Panc1 (cell line): ENCODE measurements at regions not wholly inside any gene's neighbourhood (a gene's known extent, or its start where the extent isn't known, plus 50 kb on each side); places are given as distances from the start of the nearest gene placed in this dataset.

Source experiments
- POLR2AphosphoS5 ChIP-seq: IDR thresholded peaks from 2 replicates; pipeline ENCODE4 v1.6.1; 2012; ENCODE audit warnings: mild to moderate bottlenecking, low read depth, low read length, moderate library complexity
- TCF7L2 ChIP-seq: IDR thresholded peaks from 2 replicates; pipeline ENCODE4 v1.6.1; 2011; ENCODE audit warnings: mild to moderate bottlenecking, low read depth, low read length, inconsistent platforms
- TF ChIP-seq, protein P1 (sequence below): fragments of 450-650 bp; IDR thresholded peaks from 2 replicates; pipeline ENCODE4 v1.5.1; 2017; ENCODE audit warnings: mild to moderate bottlenecking
- TF ChIP-seq, protein P2 (sequence below), 2 experiments: IDR thresholded peaks; 2 replicates each; pipeline ENCODE4 v1.6.1; 2011 to 2012; ENCODE audit warnings: low read depth in 2 of 2, control low read depth in 1 of 2, low read length in 1 of 2, mild to moderate bottlenecking in 1 of 2, moderate library complexity in 1 of 2; ENCODE audit not compliant: insufficient read depth in 1 of 2

DNA sequence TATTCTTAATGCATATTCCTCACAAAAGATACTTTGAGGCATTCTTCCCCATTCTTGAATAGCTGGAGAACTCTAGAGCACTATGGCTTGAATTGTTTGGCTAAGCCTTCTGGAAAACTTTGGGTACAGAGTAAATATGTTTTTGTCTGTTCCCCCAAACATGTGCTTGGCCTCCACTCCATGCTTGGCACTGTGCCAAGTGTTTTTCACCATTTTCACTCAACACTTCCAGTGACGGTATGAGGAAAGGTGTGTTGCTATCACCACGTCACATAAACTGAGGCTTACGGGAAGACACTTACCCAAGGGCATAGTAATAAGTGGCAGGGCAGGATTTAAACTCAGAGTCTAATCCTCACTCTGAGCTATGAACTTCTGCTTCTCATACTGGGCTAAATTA is 318.2 kb downstream of the WDR11 start:
- TF ChIP-seq, protein P1, sequence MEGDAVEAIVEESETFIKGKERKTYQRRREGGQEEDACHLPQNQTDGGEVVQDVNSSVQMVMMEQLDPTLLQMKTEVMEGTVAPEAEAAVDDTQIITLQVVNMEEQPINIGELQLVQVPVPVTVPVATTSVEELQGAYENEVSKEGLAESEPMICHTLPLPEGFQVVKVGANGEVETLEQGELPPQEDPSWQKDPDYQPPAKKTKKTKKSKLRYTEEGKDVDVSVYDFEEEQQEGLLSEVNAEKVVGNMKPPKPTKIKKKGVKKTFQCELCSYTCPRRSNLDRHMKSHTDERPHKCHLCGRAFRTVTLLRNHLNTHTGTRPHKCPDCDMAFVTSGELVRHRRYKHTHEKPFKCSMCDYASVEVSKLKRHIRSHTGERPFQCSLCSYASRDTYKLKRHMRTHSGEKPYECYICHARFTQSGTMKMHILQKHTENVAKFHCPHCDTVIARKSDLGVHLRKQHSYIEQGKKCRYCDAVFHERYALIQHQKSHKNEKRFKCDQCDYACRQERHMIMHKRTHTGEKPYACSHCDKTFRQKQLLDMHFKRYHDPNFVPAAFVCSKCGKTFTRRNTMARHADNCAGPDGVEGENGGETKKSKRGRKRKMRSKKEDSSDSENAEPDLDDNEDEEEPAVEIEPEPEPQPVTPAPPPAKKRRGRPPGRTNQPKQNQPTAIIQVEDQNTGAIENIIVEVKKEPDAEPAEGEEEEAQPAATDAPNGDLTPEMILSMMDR, result no peak
- TF ChIP-seq, protein P2, sequence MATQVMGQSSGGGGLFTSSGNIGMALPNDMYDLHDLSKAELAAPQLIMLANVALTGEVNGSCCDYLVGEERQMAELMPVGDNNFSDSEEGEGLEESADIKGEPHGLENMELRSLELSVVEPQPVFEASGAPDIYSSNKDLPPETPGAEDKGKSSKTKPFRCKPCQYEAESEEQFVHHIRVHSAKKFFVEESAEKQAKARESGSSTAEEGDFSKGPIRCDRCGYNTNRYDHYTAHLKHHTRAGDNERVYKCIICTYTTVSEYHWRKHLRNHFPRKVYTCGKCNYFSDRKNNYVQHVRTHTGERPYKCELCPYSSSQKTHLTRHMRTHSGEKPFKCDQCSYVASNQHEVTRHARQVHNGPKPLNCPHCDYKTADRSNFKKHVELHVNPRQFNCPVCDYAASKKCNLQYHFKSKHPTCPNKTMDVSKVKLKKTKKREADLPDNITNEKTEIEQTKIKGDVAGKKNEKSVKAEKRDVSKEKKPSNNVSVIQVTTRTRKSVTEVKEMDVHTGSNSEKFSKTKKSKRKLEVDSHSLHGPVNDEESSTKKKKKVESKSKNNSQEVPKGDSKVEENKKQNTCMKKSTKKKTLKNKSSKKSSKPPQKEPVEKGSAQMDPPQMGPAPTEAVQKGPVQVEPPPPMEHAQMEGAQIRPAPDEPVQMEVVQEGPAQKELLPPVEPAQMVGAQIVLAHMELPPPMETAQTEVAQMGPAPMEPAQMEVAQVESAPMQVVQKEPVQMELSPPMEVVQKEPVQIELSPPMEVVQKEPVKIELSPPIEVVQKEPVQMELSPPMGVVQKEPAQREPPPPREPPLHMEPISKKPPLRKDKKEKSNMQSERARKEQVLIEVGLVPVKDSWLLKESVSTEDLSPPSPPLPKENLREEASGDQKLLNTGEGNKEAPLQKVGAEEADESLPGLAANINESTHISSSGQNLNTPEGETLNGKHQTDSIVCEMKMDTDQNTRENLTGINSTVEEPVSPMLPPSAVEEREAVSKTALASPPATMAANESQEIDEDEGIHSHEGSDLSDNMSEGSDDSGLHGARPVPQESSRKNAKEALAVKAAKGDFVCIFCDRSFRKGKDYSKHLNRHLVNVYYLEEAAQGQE (IDR thresholded peaks at IDR 0.05; ENCODE audit: insufficient read depth in 1 of 2, low read depth in 2 of 2, low read length in 1 of 2), result no peak
- TF ChIP-seq POLR2AphosphoS5, result no peak
- no peak for TF ChIP-seq TCF7L2
